GM13977 (cell line): ENCODE measurements at regions not wholly inside any gene's neighbourhood (a gene's known extent, or its start where the extent isn't known, plus 50 kb on each side); places are given as distances from the start of the nearest gene placed in this dataset.
"Not testable (repeated sequence)": the region's sequence is repeated elsewhere in the genome, so short reads cannot be mapped to it uniquely, and the experiment has no call there.

Source experiments
- DNase-seq: peaks from one replicate; pipeline ENCODE4 v3.0.0; 2012; ENCODE audit warnings: low spot score
- in situ Hi-C: fragments of 300-500 bp; cut with MboI; formaldehyde crosslinking; loops from one replicate; pipeline ENCODE4 v1.12.0; 2022; ENCODE audit warnings: low sequenced_read_pairs, low pct_unique_long_range_greater_than_20kb, mixed read lengths, inconsistent platforms; ENCODE audit not compliant: unreplicated experiment
- TF ChIP-seq, protein P1 (sequence below): IDR thresholded peaks from 2 replicates; pipeline ENCODE4 v1.5.1; 2012; ENCODE audit warnings: mild to moderate bottlenecking, control low read depth; ENCODE audit not compliant: insufficient read depth; ENCODE audit errors: extremely low read depth, missing control alignments

DNA sequence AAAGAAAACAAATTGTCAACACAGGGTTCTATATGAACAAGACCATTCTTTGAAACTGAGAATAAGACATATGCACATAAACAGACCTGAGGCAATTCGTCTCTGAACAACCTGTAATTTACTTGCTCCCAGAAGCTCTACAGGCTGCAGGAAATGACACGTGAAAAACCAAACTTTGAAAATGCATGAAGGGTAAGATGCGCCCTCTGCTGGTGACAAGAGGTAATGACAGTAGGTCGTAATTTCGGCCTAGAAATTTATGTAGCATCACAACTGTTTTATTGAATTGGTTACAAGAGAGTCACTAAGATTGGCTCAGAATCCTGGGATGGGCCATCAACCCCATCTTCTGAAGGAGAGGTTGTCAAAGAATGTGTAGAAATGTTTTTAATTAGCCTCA, 276.5 kb downstream of the PPP4R3C start:
- peak; percentile 27 for DNase-seq
- TF ChIP-seq, protein P1, sequence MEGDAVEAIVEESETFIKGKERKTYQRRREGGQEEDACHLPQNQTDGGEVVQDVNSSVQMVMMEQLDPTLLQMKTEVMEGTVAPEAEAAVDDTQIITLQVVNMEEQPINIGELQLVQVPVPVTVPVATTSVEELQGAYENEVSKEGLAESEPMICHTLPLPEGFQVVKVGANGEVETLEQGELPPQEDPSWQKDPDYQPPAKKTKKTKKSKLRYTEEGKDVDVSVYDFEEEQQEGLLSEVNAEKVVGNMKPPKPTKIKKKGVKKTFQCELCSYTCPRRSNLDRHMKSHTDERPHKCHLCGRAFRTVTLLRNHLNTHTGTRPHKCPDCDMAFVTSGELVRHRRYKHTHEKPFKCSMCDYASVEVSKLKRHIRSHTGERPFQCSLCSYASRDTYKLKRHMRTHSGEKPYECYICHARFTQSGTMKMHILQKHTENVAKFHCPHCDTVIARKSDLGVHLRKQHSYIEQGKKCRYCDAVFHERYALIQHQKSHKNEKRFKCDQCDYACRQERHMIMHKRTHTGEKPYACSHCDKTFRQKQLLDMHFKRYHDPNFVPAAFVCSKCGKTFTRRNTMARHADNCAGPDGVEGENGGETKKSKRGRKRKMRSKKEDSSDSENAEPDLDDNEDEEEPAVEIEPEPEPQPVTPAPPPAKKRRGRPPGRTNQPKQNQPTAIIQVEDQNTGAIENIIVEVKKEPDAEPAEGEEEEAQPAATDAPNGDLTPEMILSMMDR, result peak; percentile 87
- in situ Hi-C loops, result loop anchor here (25.0 kb wide), 1 partner anchor 399 kb away; no protein-coding TSS in a partner anchor

DNA sequence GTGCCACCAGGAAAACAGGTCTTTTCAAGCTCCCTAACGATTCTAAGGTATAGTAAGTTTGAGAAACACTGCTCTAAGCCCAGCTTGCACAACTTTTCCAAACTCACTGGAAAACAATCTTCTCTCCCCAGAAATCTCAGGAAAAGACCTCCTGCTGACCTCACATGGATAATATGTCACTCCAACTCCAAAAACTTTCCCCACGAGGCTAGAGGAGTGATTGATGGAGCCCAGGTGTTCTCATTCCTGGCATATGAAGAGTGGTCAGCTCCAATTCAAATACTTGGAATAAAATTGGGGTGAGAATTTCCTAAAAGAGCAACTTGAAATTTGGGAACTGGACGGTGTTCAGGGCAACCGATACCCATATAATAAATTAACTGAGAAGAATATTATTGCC, 299.9 kb downstream of the PPP4R3C start:
- in situ Hi-C loops, result no loop called here
- no peak for DNase-seq
- TF ChIP-seq, protein P1, result no peak

DNA sequence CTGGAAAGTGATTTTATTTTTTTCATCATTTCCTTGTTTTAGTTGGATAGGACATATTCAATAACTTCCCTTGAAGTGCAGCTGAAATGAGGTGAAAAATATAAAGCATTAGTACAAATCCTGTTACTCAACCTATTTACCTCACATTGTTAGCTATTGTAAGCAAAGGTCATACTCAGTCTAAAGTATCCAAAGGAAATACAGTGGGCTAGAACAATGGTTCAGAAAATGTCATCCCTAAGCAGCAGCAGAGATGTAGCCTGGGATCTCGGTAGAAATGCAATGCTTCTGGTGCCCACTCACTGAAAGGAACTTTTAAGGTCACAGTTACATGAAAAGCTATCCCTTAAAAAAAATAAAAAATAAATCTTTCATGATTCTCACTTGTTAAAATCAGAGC, 300.6 kb downstream of the PPP4R3C start:
- no peak for DNase-seq
- TF ChIP-seq, protein P1, result no peak
- in situ Hi-C loops, result no loop called here

DNA sequence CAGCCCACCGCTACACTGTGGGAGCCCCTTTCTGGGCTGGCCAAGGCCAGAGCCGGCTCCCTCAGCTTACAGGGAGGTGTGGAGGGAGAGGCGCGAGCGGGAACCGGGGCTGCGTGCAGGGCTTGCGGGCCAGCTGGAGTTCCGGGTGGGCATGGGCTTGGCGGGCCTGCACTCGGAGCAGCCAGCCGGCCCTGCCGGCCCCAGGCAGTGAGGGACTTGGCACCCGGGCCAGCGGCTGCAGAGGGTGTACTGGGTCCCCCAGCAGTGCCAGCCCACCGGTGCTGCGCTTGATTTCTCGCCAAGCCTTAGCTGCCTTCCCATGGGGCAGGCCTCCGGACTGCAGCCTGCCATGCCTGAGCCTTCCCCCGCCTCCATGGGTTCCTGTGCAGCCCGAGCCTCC, 306.2 kb downstream of the PPP4R3C start:
- DNase-seq, in situ Hi-C loops: not testable (repeated sequence)

DNA sequence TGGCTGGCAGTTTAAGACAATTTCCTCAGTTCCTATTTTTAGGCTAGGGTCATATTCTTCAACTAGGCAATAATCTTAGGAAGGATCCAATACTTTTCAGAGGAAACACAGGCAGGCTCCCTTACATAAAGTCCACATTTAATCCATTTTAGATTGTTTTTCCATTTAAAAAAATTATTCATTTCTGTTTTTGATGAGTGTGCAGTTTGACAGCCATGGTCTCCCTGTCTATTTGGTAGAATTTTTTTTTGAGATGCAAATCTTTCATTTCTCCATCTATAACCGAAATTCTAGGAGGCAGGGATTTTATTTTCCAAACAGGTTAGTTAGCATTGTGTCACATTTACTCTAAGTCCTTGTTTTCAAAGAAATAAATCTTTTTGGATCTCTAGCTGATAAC, 326.8 kb downstream of the PPP4R3C start:
- no peak for DNase-seq
- in situ Hi-C loops, result no loop called here
- TF ChIP-seq, protein P1, result no peak

DNA sequence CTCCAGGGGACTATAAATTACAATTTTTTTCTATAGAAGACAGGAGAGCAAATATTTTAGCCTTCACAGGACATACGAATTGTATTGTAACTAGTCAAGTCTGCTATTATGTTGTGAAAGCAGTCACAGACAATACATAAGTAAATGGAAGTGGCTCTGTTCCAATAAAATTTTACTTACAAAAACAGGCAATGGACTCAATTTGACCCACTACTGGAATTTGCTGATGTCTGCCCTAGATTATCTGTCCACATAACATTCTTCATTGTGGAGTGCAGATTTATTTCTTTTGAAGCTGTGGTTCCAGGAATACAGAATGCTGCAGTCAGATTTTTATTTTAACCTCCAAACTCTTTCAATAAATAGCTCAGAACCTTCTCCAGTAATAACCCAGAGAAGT, 330.3 kb downstream of the PPP4R3C start:
- DNase-seq, result no peak
- TF ChIP-seq, protein P1, result no peak
- in situ Hi-C loops, result no loop called here

DNA sequence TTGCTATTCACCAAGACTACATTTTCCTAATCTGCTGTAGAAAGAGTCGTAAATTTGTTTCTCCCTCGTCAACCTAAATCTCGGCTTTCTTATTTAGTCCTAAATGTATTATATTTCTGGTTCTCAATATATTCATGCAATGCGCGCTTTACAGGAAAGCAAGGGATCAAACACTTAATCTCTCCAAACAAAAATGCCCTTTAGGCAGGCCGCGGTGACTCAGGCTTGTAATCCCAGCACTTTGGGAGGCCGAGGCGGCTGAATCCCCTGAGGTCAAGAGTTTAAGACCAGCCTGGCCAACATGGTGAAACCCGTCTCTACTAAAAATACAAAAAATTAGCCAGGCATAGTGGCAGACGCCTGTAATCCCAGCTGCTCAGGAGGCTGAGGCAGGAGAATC, 376.0 kb downstream of the PPP4R3C start:
- in situ Hi-C loops, DNase-seq: not testable (repeated sequence)

DNA sequence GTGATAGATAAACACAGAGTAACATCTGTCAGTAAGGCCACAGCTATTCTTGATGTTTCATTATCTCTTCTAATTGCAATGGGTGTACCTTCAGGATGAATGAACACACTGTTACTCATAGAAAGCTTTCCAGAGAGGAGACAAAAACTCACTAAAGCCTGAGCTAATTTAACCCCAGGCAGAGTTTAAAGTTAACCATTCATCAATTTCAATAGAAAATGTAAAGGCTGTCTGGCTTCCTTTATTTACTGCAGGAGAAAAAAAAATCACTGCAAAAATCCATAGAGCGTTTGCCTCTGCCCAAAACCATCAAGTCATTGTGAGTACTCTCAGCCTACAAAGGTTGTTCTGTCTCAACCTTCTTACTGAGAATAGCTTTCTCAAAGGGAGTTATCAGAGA, 376.9 kb downstream of the PPP4R3C start:
- TF ChIP-seq, protein P1, result no peak
- DNase-seq, result no peak
- in situ Hi-C loops, result no loop called here
